Osteocyte (in vitro differentiated cells): ENCODE measurements at regions not wholly inside any gene's neighbourhood (a gene's known extent, or its start where the extent isn't known, plus 50 kb on each side); places are given as distances from the start of the nearest gene placed in this dataset.

Experiments
- DNase-seq: peaks from one replicate; pipeline ENCODE4 v3.0.0; 2021; ENCODE audit warnings: mixed read lengths; ENCODE audit not compliant: unreplicated experiment; ENCODE audit errors: extremely low spot score
- H3K27ac Mint-ChIP-seq: one replicate; pipeline ENCODE4 v1.8.0; 2021; ENCODE audit warnings: mild to moderate bottlenecking, mixed read lengths; ENCODE audit not compliant: unreplicated experiment
- H3K27me3 Mint-ChIP-seq: one replicate; pipeline ENCODE4 v1.8.0; 2021; ENCODE audit warnings: mixed read lengths; ENCODE audit not compliant: unreplicated experiment
- H3K36me3 Mint-ChIP-seq: one replicate; pipeline ENCODE4 v1.8.0; 2021; ENCODE audit warnings: mixed read lengths; ENCODE audit not compliant: unreplicated experiment
- H3K4me1 Mint-ChIP-seq: one replicate; pipeline ENCODE4 v1.8.0; 2021; ENCODE audit warnings: mixed read lengths; ENCODE audit not compliant: unreplicated experiment
- H3K4me3 Mint-ChIP-seq: one replicate; pipeline ENCODE4 v1.8.0; 2021; ENCODE audit warnings: mild to moderate bottlenecking, moderate library complexity, mixed read lengths; ENCODE audit not compliant: unreplicated experiment
- H3K9me3 Mint-ChIP-seq: one replicate; pipeline ENCODE4 v1.8.0; 2021; ENCODE audit warnings: mixed read lengths; ENCODE audit not compliant: unreplicated experiment
- CTCF ChIP-seq: fragments of 200-600 bp; sonication (generic); IDR thresholded peaks from 2 replicates; pipeline ENCODE4 v1.5.0; 2021; ENCODE audit warnings: antibody characterized with exemption, mild to moderate bottlenecking, moderate library complexity

GRCh38 chr3:34301313-34301712, 502.9 kb downstream of the PDCD6IP start:
- no peak for DNase-seq
- no peak for TF ChIP-seq CTCF
- Mint-ChIP-seq H3K36me3 (peaks cover 62% of the 10 kb centered on the region), H3K9me3 (peaks cover 6% of the 10 kb centered on the region), H3K27me3 (no peaks in the 10 kb centered on the region), H3K4me3 (no peak overlapping the region), H3K4me1 (peaks cover 28% of the 10 kb centered on the region), H3K27ac (no peak overlapping the region)

- TF ChIP-seq CTCF, result no peak
- no peaks in the 10 kb centered on the region for H3K27me3 Mint-ChIP-seq
- H3K4me3 Mint-ChIP-seq, result no peak overlapping the region
- no peak for DNase-seq
- peaks cover 52% of the 10 kb centered on the region for H3K36me3 Mint-ChIP-seq
- H3K4me1 Mint-ChIP-seq, result peaks cover 18% of the 10 kb centered on the region
- no peak overlapping the region for H3K27ac Mint-ChIP-seq
- peaks cover 12% of the 10 kb centered on the region for H3K9me3 Mint-ChIP-seq
These were observed 506.8 kb downstream of the PDCD6IP start for GRCh38 chr3:34305266-34305665.

GRCh38 chr3:34312684-34313083, 514.3 kb downstream of the PDCD6IP start:
- H3K27ac Mint-ChIP-seq, result no peak overlapping the region
- no peak for TF ChIP-seq CTCF
- H3K4me1 Mint-ChIP-seq, result no peaks in the 10 kb centered on the region
- no peak overlapping the region for H3K4me3 Mint-ChIP-seq
- H3K27me3 Mint-ChIP-seq, result no peaks in the 10 kb centered on the region
- DNase-seq, result no peak
- peaks cover 30% of the 10 kb centered on the region for H3K36me3 Mint-ChIP-seq
- peaks cover 19% of the 10 kb centered on the region for H3K9me3 Mint-ChIP-seq

GRCh38 chr3:34319881-34320280, 521.5 kb downstream of the PDCD6IP start:
- DNase-seq, result no peak
- no peak overlapping the region for H3K27ac Mint-ChIP-seq
- H3K9me3 Mint-ChIP-seq, result peaks cover 20% of the 10 kb centered on the region
- H3K36me3 Mint-ChIP-seq, result peaks cover 48% of the 10 kb centered on the region
- H3K4me1 Mint-ChIP-seq, result peaks cover 11% of the 10 kb centered on the region
- no peaks in the 10 kb centered on the region for H3K27me3 Mint-ChIP-seq
- TF ChIP-seq CTCF, result no peak
- H3K4me3 Mint-ChIP-seq, result no peak overlapping the region

GRCh38 chr3:34323517-34323916, 525.1 kb downstream of the PDCD6IP start:
- no peak for DNase-seq
- no peak for TF ChIP-seq CTCF
- peaks cover 31% of the 10 kb centered on the region for H3K36me3 Mint-ChIP-seq
- H3K4me1 Mint-ChIP-seq, result peaks cover 11% of the 10 kb centered on the region
- H3K4me3 Mint-ChIP-seq, result no peak overlapping the region
- no peak overlapping the region for H3K27ac Mint-ChIP-seq
- H3K27me3 Mint-ChIP-seq, result no peaks in the 10 kb centered on the region
- peaks cover 5% of the 10 kb centered on the region for H3K9me3 Mint-ChIP-seq
